Sigmoid colon (tissue), 4 donors: ENCODE measurements at regions not wholly inside any gene's neighbourhood (a gene's known extent, or its start where the extent isn't known, plus 50 kb on each side); places are given as distances from the start of the nearest gene placed in this dataset.

Experiments used
- CTCF ChIP-seq, 4 experiments: fragments of 450-650 bp in 3 of 4; fragments of 200-600 bp in 1 of 4; IDR thresholded peaks; one replicate each; pipeline ENCODE4 v1.5.1; 2016 to 2019; ENCODE audit warnings: antibody characterized with exemption in 4 of 4, mild to moderate bottlenecking in 3 of 4, moderate library complexity in 2 of 4
- EP300 ChIP-seq, 4 donors: sonication (generic); formaldehyde crosslinking; IDR thresholded peaks; one replicate each; pipeline ENCODE4 v1.6.1; 2017; ENCODE audit warnings: antibody characterized with exemption in 4 of 4
- POLR2A ChIP-seq, 2 donors: fragments of 450-650 bp; IDR thresholded peaks; one replicate each; pipeline ENCODE4 v1.6.1; 2016; ENCODE audit warnings: antibody characterized with exemption in 2 of 2, mild to moderate bottlenecking in 2 of 2, moderate library complexity in 2 of 2

GRCh38 chrY:19180824-19181223, 407.3 kb upstream of the HSFY2 start:
- TF ChIP-seq CTCF (IDR thresholded peaks at IDR 0.05) (no peak), EP300 (IDR thresholded peaks at IDR 0.05) (no peak), POLR2A (IDR thresholded peaks at IDR 0.05) (no peak)
